Upper lobe of left lung (tissue), 4 donors: ENCODE measurements at regions not wholly inside any gene's neighbourhood (a gene's known extent, or its start where the extent isn't known, plus 50 kb on each side); places are given as distances from the start of the nearest gene placed in this dataset.

Experiments used
- CTCF ChIP-seq, 6 experiments: fragments of 450-650 bp in 4 of 6; fragments of 200-600 bp in 2 of 6; sonication (generic) in 2 of 6; IDR thresholded peaks; one replicate each; pipeline ENCODE4 v1.5.1; 2016 to 2019; ENCODE audit warnings: antibody characterized with exemption in 6 of 6
- POLR2A ChIP-seq, 4 donors: fragments of 450-650 bp; IDR thresholded peaks; one replicate each; pipeline ENCODE4 v1.5.1; 2016 to 2017; ENCODE audit warnings: antibody characterized with exemption in 4 of 4, mild to moderate bottlenecking in 2 of 4

- TF ChIP-seq CTCF (IDR thresholded peaks at IDR 0.05): no peak
- no peak for TF ChIP-seq POLR2A (IDR thresholded peaks at IDR 0.05)
Measured at GRCh38 chr17:54085934-54086333, 263.2 kb downstream of the KIF2B start.
